ENCODE measurements at regions not wholly inside any gene's neighbourhood (a gene's known extent, or its start where the extent isn't known, plus 50 kb on each side); places are given as distances from the start of the nearest gene placed in this dataset.

GRCh38 chrX:20861113-20861512 lies 513.1 kb upstream of the CNKSR2 start:
- no peak for DNase-seq

GRCh38 chrX:20857746-20858145 lies 516.5 kb upstream of the CNKSR2 start:
- no peak for DNase-seq

- no peak for DNase-seq
These were observed 535.7 kb upstream of the CNKSR2 start for GRCh38 chrX:20838477-20838876.

- no peak for DNase-seq
These were observed 544.3 kb upstream of the CNKSR2 start for GRCh38 chrX:20829665-20830491.

DNA sequence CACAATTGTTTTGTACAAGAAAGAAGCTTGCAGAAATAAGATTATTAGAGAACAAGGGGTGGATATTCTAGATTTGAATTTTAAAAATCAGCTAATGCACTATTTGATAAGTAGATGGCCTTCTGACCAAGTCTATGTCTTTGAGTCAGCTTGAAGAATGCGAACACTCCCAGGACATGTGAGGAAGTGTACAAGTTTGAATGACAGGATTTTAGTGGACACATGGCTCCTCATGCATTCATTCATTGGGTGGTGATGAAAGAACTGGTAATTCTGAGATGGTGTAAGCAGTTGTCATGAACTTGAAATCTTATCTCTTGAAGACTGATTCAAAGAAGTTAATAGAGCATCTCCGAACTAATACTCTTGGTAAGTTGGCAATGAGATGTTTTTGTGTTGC lies 548.2 kb upstream of the CNKSR2 start:
- DNase-seq, result no peak

- no peak for DNase-seq
These were observed 537.3 kb upstream of the RPS6KA3 start for GRCh38 chrX:20803971-20804370.

DNA sequence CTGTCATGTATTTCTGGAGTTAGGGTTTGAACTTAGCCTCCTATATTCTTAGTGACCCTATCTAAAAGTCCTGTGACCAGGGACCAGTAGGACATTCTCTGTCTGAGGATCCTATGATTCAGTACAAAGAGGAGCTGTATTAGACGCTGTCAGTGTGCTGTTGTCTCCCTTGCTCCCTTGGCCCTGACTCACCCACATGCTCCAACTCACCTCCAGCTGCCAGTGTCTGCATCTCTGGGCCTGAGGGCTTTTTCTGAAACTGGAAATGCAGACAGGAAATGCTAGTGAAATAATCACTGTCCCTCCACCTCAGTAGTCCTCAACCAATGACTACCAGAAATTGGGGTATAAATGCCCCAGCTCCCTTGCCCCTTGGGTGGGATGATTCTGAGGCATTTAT lies 535.3 kb upstream of the RPS6KA3 start:
- DNase-seq, result no peak

DNA sequence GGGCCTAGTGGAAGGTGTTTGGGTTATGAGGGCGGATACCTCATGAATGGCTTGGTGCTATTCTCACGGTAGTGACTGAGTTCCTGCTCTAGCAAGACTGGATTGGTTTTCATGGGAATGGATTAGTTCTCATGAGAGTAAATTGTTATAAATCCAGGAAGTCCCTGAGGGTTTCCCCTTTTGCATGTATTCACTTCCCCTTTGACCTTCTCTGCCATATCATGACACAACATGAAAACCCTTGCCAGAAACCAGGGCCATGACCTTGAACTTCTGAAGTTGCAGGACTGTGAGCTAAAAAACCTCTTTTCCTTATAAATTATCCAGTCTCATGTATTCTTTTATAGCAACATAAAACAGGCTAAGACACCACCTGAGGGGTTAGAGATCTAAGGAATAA lies 529.7 kb upstream of the RPS6KA3 start:
- no peak for DNase-seq

GRCh38 chrX:20789103-20789502 lies 522.4 kb upstream of the RPS6KA3 start:
- no peak for DNase-seq

- DNase-seq, result no peak
These were observed 500.6 kb upstream of the RPS6KA3 start for GRCh38 chrX:20767346-20767745.

DNA sequence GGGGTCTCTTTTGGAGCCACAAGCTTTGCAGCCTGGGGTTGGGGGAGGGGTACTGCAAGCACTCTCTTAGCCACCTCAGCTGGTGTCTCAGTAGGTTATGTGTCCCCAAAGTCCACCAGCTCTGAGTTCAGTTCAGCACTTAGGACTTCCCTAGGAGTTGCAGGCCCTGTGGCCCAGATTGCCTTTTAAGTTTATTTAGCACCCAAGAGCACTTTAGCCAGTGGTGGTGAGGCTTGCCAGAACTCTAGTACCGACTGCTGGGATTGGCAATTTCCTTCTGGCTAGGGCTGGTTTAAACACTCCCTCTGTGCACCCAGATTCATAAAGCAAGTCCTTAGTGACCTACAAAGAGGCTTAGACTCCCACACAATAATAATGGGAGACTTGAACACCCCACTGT lies 489.9 kb upstream of the RPS6KA3 start:
- DNase-seq, result no peak

DNA sequence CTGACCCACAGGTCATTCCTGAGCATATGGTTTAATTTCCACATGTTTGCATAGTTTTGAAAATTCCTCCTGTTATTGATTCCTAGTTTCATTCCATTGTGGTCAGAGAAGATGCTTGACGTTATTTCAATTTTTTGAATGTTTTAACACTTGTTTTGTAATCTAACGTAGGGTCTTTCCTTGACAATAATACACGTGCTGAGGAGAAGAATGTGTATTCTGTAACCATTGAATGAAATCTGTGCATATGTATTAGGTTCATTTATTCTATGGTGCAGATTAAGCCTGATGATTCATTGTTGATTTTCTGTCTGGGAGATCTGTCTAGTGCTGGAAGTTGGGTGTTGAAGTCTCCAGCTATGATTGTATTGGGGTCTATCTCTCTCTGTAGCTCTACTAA lies 486.4 kb upstream of the RPS6KA3 start:
- no peak for DNase-seq

- no peak for DNase-seq
These were observed 480.0 kb upstream of the RPS6KA3 start for GRCh38 chrX:20746690-20747089.

DNA sequence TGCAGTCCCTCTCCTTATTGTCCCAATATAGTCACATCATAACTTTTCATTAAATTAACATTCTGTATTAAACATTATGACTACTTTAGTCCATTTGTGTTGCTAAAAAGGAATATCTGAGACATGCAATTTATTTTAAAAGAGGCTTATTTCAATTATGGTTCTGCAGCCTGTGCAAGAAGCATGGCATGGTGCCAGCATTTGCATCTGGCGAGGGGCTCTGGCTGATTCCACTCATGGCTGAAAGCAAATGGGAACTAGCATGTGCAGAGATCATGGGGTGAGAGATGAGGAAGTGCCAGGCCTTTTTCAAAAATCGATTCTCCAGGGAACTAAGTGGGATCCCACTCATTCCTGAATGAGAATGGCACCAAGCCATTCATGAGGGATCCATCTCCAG lies 476.3 kb upstream of the RPS6KA3 start:
- no peak for DNase-seq

GRCh38 chrX:20742106-20742505 lies 475.4 kb upstream of the RPS6KA3 start:
- DNase-seq, result no peak

GRCh38 chrX:20740443-20740842 lies 473.7 kb upstream of the RPS6KA3 start:
- no peak for DNase-seq

DNA sequence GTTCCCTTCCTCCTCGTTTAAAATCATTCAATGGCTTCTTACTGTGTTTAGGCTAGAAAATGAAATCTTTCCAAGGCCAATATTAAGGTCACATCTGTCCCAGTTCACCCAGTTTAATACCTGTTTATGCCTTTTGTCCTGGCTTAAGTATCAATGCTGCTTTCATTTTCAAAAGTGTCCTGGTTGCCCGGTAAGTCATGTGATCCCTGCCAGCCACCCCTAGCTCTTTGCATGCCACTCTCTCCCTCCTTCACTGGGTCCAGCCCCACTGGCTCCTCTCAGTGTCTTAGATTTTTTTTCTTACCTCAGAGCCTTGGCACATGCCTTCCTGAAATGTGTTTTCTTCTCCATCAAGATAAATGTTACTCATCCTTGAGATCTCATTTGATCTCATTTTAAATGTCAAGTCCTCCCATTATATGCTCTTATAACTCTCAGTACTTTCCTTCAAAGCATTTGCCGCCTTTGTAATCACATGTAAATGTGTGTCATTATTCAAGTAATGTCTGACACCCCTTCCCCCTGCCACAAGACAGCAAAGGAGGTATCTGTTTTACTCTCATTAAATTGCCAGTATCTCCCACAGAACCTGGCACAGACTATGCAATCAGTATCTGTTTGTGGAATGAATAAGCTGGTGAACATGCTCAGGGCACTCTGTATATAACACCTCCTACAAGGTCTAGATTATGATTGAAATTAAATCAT lies 472.5 kb upstream of the RPS6KA3 start:
- no peak for DNase-seq

GRCh38 chrX:20729416-20729815 lies 462.7 kb upstream of the RPS6KA3 start:
- no peak for DNase-seq

- no peak for DNase-seq
These were observed 460.7 kb upstream of the RPS6KA3 start for GRCh38 chrX:20727447-20727846.

DNA sequence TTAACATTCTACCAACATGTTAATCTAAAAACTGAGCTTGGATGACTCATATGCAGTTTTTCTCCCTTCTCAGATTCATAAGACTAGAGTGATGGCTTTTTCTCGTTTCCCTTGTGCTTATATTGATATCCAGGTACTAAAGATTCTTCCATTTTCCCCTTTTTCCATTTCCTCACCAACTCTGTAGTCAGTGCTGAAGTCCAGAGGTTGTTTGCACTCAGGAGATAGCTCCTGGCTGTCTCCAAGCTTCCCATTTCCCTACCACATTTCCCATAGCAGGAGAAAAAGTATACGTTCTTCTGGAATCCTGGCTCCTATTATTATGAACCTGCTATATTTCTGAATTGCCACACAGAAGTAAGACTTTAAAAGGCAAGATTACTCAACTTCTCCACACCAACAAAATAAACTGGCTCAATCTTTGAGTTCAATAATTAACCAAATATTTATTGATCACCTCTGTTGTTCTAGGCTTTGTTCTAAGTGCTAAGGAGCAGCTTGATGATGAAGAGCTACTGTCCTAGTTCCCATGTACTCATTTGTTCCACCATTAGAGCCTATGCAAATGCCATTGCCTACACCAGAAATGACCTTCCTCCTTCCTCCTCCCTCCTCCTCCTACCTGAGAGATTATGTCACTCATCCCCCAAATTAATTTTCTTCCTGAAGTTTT lies 454.4 kb upstream of the RPS6KA3 start:
- DNase-seq, result no peak

- no peak for DNase-seq
These were observed 452.1 kb upstream of the RPS6KA3 start for GRCh38 chrX:20718592-20719380.

GRCh38 chrX:20715176-20715575 lies 448.5 kb upstream of the RPS6KA3 start:
- DNase-seq, result no peak

DNA sequence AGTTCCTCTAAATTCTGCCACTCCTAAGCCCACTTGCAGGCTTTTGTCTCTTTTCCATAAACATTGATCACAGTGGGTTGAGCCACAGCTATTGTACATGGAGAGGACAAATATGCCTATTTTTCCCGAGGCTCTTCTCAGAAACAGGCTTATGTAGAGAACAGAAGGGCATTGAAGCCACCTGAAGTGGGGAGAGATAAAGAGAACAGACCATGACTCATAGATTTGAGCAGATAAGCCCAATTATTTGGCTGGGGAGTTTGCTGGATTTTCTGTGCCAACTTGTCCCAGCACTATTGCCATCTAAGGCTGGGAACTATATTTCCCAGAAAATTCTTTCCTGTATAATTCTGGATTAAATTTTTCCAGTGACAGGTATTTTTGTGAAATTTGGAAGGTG lies 446.1 kb upstream of the RPS6KA3 start:
- no peak for DNase-seq
